HG02885 (cell line): ENCODE measurements at regions not wholly inside any gene's neighbourhood (a gene's known extent, or its start where the extent isn't known, plus 50 kb on each side); places are given as distances from the start of the nearest gene placed in this dataset.

Experiments used
- ATAC-seq: cut with Tn5 transposase; IDR thresholded peaks from one replicate; pipeline ENCODE4 v1.9.1; 2021; ENCODE audit warnings: mild to moderate bottlenecking; ENCODE audit not compliant: unreplicated experiment, poor library complexity

- ATAC-seq: no peak
These were observed 374.4 kb upstream of the MARCKS start for GRCh38 chr6:113482771-113483170.

- no peak for ATAC-seq
These were observed 370.9 kb upstream of the MARCKS start for GRCh38 chr6:113486199-113486598.

- no peak for ATAC-seq
These were observed 369.6 kb upstream of the MARCKS start for GRCh38 chr6:113487489-113488058.

- no peak for ATAC-seq
These were observed 369.1 kb upstream of the MARCKS start for GRCh38 chr6:113488061-113488460.

- ATAC-seq: no peak
These were observed 368.1 kb upstream of the MARCKS start for GRCh38 chr6:113488812-113489685.

GRCh38 chr6:113489952-113490746 lies 367.0 kb upstream of the MARCKS start:
- no peak for ATAC-seq

GRCh38 chr6:113491376-113491775 lies 365.8 kb upstream of the MARCKS start:
- no peak for ATAC-seq

- no peak for ATAC-seq
These were observed 363.2 kb upstream of the MARCKS start for GRCh38 chr6:113493991-113494390.

- ATAC-seq: no peak
These were observed 361.6 kb upstream of the MARCKS start for GRCh38 chr6:113495521-113495920.

GRCh38 chr6:113496166-113496565 lies 361.0 kb upstream of the MARCKS start:
- no peak for ATAC-seq

- ATAC-seq: no peak
These were observed 356.9 kb upstream of the MARCKS start for GRCh38 chr6:113500221-113500620.

GRCh38 chr6:113505084-113505699 lies 352.0 kb upstream of the MARCKS start:
- ATAC-seq: no peak

GRCh38 chr6:113508249-113508648 lies 348.9 kb upstream of the MARCKS start:
- ATAC-seq: no peak

GRCh38 chr6:113511100-113511499 lies 346.0 kb upstream of the MARCKS start:
- ATAC-seq: no peak

GRCh38 chr6:113512576-113512975 lies 344.6 kb upstream of the MARCKS start:
- no peak for ATAC-seq

- ATAC-seq: no peak
These were observed 344.1 kb upstream of the MARCKS start for GRCh38 chr6:113513086-113513485.

GRCh38 chr6:113522376-113522775 lies 334.8 kb upstream of the MARCKS start:
- ATAC-seq: no peak

- ATAC-seq: no peak
These were observed 332.3 kb upstream of the MARCKS start for GRCh38 chr6:113524826-113525225.

- ATAC-seq: no peak
These were observed 330.6 kb upstream of the MARCKS start for GRCh38 chr6:113526553-113526952.

GRCh38 chr6:113526995-113527394 lies 330.1 kb upstream of the MARCKS start:
- ATAC-seq: no peak

- ATAC-seq: no peak
These were observed 329.0 kb upstream of the MARCKS start for GRCh38 chr6:113528111-113528510.
